ENCODE measurements at regions not wholly inside any gene's neighbourhood (a gene's known extent, or its start where the extent isn't known, plus 50 kb on each side); places are given as distances from the start of the nearest gene placed in this dataset.

DNA sequence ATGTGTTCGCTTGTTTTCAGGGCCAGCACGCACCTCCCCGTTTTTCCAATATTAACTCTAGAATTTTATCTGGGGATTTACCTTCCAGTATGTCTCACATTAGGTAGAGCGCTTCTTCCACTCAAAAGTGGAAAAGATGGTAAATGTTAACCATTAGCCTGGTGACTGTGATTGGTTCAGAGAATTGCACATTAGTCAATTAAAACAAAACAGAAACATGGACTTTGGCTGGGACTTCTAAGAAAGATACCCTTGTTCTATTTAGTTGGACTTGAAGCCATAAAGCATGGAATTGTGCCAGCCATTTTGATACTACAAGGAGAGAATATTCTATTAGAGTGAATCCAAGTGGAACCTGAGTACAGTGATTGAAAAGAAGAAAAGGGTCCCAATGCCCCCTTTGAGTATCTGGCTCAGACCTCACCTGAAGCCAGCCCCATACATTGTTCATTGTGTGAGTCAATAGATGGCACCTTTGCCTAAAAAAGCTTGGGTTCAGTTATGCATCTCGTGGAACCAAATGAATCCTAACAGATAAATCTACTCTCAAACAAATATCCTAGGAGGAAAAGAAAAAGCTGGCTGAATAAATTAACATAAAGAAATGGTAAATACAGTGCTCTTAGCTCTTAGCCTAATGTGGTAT is 354.3 kb downstream of the IRS1 start (continued):
- TF ChIP-seq, protein P1, sequence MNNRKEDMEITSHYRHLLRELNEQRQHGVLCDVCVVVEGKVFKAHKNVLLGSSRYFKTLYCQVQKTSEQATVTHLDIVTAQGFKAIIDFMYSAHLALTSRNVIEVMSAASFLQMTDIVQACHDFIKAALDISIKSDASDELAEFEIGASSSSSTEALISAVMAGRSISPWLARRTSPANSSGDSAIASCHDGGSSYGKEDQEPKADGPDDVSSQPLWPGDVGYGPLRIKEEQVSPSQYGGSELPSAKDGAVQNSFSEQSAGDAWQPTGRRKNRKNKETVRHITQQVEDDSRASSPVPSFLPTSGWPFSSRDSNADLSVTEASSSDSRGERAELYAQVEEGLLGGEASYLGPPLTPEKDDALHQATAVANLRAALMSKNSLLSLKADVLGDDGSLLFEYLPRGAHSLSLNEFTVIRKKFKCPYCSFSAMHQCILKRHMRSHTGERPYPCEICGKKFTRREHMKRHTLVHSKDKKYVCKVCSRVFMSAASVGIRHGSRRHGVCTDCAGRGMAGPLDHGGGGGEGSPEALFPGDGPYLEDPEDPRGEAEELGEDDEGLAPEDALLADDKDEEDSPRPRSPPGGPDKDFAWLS (CRISPR knock-in tag; IDR thresholded peaks at IDR 0.05; ENCODE audit: borderline replicate concordance), result no peak
- TF ChIP-seq, protein P2, sequence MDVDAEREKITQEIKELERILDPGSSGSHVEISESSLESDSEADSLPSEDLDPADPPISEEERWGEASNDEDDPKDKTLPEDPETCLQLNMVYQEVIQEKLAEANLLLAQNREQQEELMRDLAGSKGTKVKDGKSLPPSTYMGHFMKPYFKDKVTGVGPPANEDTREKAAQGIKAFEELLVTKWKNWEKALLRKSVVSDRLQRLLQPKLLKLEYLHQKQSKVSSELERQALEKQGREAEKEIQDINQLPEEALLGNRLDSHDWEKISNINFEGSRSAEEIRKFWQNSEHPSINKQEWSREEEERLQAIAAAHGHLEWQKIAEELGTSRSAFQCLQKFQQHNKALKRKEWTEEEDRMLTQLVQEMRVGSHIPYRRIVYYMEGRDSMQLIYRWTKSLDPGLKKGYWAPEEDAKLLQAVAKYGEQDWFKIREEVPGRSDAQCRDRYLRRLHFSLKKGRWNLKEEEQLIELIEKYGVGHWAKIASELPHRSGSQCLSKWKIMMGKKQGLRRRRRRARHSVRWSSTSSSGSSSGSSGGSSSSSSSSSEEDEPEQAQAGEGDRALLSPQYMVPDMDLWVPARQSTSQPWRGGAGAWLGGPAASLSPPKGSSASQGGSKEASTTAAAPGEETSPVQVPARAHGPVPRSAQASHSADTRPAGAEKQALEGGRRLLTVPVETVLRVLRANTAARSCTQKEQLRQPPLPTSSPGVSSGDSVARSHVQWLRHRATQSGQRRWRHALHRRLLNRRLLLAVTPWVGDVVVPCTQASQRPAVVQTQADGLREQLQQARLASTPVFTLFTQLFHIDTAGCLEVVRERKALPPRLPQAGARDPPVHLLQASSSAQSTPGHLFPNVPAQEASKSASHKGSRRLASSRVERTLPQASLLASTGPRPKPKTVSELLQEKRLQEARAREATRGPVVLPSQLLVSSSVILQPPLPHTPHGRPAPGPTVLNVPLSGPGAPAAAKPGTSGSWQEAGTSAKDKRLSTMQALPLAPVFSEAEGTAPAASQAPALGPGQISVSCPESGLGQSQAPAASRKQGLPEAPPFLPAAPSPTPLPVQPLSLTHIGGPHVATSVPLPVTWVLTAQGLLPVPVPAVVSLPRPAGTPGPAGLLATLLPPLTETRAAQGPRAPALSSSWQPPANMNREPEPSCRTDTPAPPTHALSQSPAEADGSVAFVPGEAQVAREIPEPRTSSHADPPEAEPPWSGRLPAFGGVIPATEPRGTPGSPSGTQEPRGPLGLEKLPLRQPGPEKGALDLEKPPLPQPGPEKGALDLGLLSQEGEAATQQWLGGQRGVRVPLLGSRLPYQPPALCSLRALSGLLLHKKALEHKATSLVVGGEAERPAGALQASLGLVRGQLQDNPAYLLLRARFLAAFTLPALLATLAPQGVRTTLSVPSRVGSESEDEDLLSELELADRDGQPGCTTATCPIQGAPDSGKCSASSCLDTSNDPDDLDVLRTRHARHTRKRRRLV (CRISPR knock-in tag; IDR thresholded peaks at IDR 0.05), result no peak
- TF ChIP-seq, protein P3, sequence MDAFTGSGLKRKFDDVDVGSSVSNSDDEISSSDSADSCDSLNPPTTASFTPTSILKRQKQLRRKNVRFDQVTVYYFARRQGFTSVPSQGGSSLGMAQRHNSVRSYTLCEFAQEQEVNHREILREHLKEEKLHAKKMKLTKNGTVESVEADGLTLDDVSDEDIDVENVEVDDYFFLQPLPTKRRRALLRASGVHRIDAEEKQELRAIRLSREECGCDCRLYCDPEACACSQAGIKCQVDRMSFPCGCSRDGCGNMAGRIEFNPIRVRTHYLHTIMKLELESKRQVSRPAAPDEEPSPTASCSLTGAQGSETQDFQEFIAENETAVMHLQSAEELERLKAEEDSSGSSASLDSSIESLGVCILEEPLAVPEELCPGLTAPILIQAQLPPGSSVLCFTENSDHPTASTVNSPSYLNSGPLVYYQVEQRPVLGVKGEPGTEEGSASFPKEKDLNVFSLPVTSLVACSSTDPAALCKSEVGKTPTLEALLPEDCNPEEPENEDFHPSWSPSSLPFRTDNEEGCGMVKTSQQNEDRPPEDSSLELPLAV (CRISPR knock-in tag; conservative IDR thresholded peaks at IDR 0.05; ENCODE audit: low read depth), result no peak
- TF ChIP-seq HNRNPL (IDR thresholded peaks at IDR 0.05; ENCODE audit: low read depth, low read length) (no peak), CEBPB (IDR thresholded peaks at IDR 0.05; ENCODE audit: borderline replicate concordance, low read depth, low read length) (no peak), MIXL1 (CRISPR knock-in tag; IDR thresholded peaks at IDR 0.05) (0 out of 2 replicates have a peak, but pooled peaks have one; percentile 39), JARID2 (CRISPR knock-in tag; IDR thresholded peaks at IDR 0.05; ENCODE audit: insufficient replicate concordance) (no peak), ZNF790 (CRISPR knock-in tag; IDR thresholded peaks at IDR 0.05; ENCODE audit: borderline replicate concordance) (no peak), PRPF4 (IDR thresholded peaks at IDR 0.05; ENCODE audit: low read depth, low read length, poor library complexity, severe bottlenecking) (no peak), ZNF776 (CRISPR knock-in tag; IDR thresholded peaks at IDR 0.05) (no peak), ZNF75D (CRISPR knock-in tag; IDR thresholded peaks at IDR 0.05; ENCODE audit: borderline replicate concordance) (no peak), SUZ12 (IDR thresholded peaks at IDR 0.05; ENCODE audit: low read depth, low read length) (no peak)
- TF ChIP-seq, protein P4, sequence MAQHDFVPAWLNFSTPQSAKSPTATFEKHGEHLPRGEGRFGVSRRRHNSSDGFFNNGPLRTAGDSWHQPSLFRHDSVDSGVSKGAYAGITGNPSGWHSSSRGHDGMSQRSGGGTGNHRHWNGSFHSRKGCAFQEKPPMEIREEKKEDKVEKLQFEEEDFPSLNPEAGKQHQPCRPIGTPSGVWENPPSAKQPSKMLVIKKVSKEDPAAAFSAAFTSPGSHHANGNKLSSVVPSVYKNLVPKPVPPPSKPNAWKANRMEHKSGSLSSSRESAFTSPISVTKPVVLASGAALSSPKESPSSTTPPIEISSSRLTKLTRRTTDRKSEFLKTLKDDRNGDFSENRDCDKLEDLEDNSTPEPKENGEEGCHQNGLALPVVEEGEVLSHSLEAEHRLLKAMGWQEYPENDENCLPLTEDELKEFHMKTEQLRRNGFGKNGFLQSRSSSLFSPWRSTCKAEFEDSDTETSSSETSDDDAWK (CRISPR knock-in tag; IDR thresholded peaks at IDR 0.05), result no peak
- TF ChIP-seq, protein P5, sequence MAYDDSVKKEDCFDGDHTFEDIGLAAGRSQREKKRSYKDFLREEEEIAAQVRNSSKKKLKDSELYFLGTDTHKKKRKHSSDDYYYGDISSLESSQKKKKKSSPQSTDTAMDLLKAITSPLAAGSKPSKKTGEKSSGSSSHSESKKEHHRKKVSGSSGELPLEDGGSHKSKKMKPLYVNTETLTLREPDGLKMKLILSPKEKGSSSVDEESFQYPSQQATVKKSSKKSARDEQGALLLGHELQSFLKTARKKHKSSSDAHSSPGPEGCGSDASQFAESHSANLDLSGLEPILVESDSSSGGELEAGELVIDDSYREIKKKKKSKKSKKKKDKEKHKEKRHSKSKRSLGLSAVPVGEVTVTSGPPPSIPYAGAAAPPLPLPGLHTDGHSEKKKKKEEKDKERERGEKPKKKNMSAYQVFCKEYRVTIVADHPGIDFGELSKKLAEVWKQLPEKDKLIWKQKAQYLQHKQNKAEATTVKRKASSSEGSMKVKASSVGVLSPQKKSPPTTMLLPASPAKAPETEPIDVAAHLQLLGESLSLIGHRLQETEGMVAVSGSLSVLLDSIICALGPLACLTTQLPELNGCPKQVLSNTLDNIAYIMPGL (CRISPR knock-in tag; IDR thresholded peaks at IDR 0.05; ENCODE audit: borderline replicate concordance in 1 of 2, low read depth in 1 of 2), result no peak
- TF ChIP-seq, protein P6, sequence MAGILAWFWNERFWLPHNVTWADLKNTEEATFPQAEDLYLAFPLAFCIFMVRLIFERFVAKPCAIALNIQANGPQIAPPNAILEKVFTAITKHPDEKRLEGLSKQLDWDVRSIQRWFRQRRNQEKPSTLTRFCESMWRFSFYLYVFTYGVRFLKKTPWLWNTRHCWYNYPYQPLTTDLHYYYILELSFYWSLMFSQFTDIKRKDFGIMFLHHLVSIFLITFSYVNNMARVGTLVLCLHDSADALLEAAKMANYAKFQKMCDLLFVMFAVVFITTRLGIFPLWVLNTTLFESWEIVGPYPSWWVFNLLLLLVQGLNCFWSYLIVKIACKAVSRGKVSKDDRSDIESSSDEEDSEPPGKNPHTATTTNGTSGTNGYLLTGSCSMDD (CRISPR knock-in tag; IDR thresholded peaks at IDR 0.05), result no peak
